ENCODE measurements at regions not wholly inside any gene's neighbourhood (a gene's known extent, or its start where the extent isn't known, plus 50 kb on each side); places are given as distances from the start of the nearest gene placed in this dataset.
"Not testable (repeated sequence)": the region's sequence is repeated elsewhere in the genome, so short reads cannot be mapped to it uniquely, and the experiment has no call there.

GRCh38 chr17:13415200-13415599 lies 186.5 kb downstream of the HS3ST3A1 start:
- not testable (repeated sequence) for TF ChIP-seq CTCF, POLR2A, EP300 (IDR thresholded peaks at IDR 0.05)

Data from stomach (tissue), 4 donors.